H1 (cell line): ENCODE measurements at regions not wholly inside any gene's neighbourhood (a gene's known extent, or its start where the extent isn't known, plus 50 kb on each side); places are given as distances from the start of the nearest gene placed in this dataset.

ENCODE experiments used
- CTCF ChIA-PET: fragments of 300-600 bp; sonication (Branson Sonifier 250); formaldehyde crosslinking; loops from one replicate; lab custom pipeline; 2021; ENCODE audit not compliant: partially characterized antibody; lab: Charles Lee
- POLR2A ChIA-PET: fragments of 300-600 bp; sonication (Branson Sonifier 250); formaldehyde crosslinking; loops from one replicate; lab custom pipeline; 2021; ENCODE audit warnings: inconsistent platforms; ENCODE audit not compliant: partially characterized antibody; lab: Charles Lee
- DNase-seq, 2 experiments: peaks; one replicate each; pipeline versions ENCODE4 v3.0.0 to v3.0.0-alpha.2; 2010 to 2022; ENCODE audit warnings: low spot score in 2 of 2, low read depth in 1 of 2, mixed read lengths in 1 of 2
- FAIRE-seq: peaks from 2 replicates; lab custom pipeline; 2011; peaks lifted over from hg19 to GRCh38; lab: Jason Lieb, UNC
- H2AFZ ChIP-seq: 2 replicates; pipeline ENCODE4 v1.8.1; 2012; ENCODE audit warnings: low read length, inconsistent platforms
- H2AK5ac ChIP-seq: 2 replicates; pipeline ENCODE4 v1.6.1; 2013; ENCODE audit warnings: low read depth, low read length
- H2BK120ac ChIP-seq: replicated peaks from 2 replicates; pipeline ENCODE3; 2013; ENCODE audit warnings: low read depth, low read length, inconsistent platforms
- H2BK12ac ChIP-seq: 2 replicates; pipeline ENCODE4 v1.6.1; 2013; ENCODE audit warnings: low read depth, low read length
- H2BK15ac ChIP-seq: 2 replicates; pipeline ENCODE4 v1.6.1; 2013; ENCODE audit warnings: low read length
- H2BK20ac ChIP-seq: 2 replicates; pipeline ENCODE4 v1.6.1; 2013; ENCODE audit warnings: low read length
- H2BK5ac ChIP-seq: 2 replicates; pipeline ENCODE4 v1.6.1; 2013; ENCODE audit warnings: low read depth, low read length
- H3K14ac ChIP-seq: 2 replicates; pipeline ENCODE4 v1.6.1; 2013; ENCODE audit warnings: inconsistent platforms; ENCODE audit not compliant: insufficient read length
- H3K18ac ChIP-seq: 2 replicates; pipeline ENCODE4 v1.6.1; 2013; ENCODE audit warnings: low read length; ENCODE audit errors: extremely low read depth
- H3K23ac ChIP-seq: 2 replicates; pipeline ENCODE4 v1.6.1; 2013; ENCODE audit warnings: inconsistent platforms; ENCODE audit not compliant: insufficient read length
- H3K23me2 ChIP-seq: 2 replicates; pipeline ENCODE4 v1.6.1; 2013; ENCODE audit warnings: low read depth, low read length
- H3K27ac ChIP-seq: 2 replicates; pipeline ENCODE4 v1.6.1; 2011; ENCODE audit warnings: low read depth, low read length, inconsistent platforms
- H3K27me3 ChIP-seq, 4 experiments: replicated peaks in 1 of 4; 1 replicate in 1 of 4; 2 replicates in 3 of 4; pipeline versions ENCODE4 v1.6.1 to v1.8.1; 2011 to 2013; ENCODE audit warnings: low read length in 3 of 4, mild to moderate bottlenecking in 3 of 4, inconsistent platforms in 2 of 4, mixed read lengths in 2 of 4, moderate library complexity in 1 of 4; ENCODE audit not compliant: control insufficient read depth in 3 of 4, insufficient read depth in 3 of 4; ENCODE audit errors: extremely low read depth in 1 of 4
- H3K36me3 ChIP-seq, 4 experiments: 2 replicates each; pipeline versions ENCODE4 v1.6.1 to v1.8.1; 2011 to 2013; ENCODE audit warnings: mild to moderate bottlenecking in 4 of 4, low read length in 3 of 4, moderate library complexity in 2 of 4, control low read depth in 1 of 4, inconsistent platforms in 1 of 4; ENCODE audit not compliant: insufficient read depth in 4 of 4, control insufficient read depth in 2 of 4
- H3K4ac ChIP-seq: replicated peaks from 2 replicates; pipeline ENCODE3; 2013; ENCODE audit warnings: low read length, low read depth, mixed read lengths, inconsistent platforms; ENCODE audit not compliant: insufficient read length
- H3K4me1 ChIP-seq, 4 experiments: replicated peaks in 1 of 4; 1 replicate in 1 of 4; 2 replicates in 3 of 4; pipeline versions ENCODE4 v1.6.1 to v1.8.1; 2011 to 2013; ENCODE audit warnings: low read length in 3 of 4, inconsistent platforms in 2 of 4, mixed read lengths in 1 of 4; ENCODE audit not compliant: insufficient read depth in 4 of 4, control insufficient read depth in 3 of 4
- H3K4me2 ChIP-seq, 2 experiments: 2 replicates each; pipeline versions ENCODE4 v1.6.1 to v1.8.1; 2011 to 2013; ENCODE audit warnings: low read depth in 2 of 2, low read length in 2 of 2, control low read depth in 1 of 2, inconsistent platforms in 1 of 2, mild to moderate bottlenecking in 1 of 2; ENCODE audit not compliant: insufficient read depth in 1 of 2
- H3K4me3 ChIP-seq, 4 experiments: fragments of 200-600, 300-600 bp in 1 of 4; sonication (generic), shearing (Covaris generic), sonication (Bioruptor Twin) in 1 of 4; 2 replicates each; pipeline versions ENCODE4 v1.5.1 to v1.8.1; 2011 to 2016; ENCODE audit warnings: low read length in 4 of 4, low read depth in 3 of 4, control low read depth in 2 of 4, inconsistent platforms in 2 of 4, mild to moderate bottlenecking in 2 of 4, mixed read lengths in 1 of 4, moderate library complexity in 1 of 4; ENCODE audit not compliant: insufficient read depth in 2 of 4; ENCODE audit errors: extremely low read depth in 1 of 4
- H3K56ac ChIP-seq: replicated peaks from 2 replicates; pipeline ENCODE3; 2013; ENCODE audit warnings: low read depth, mild to moderate bottlenecking, mixed read lengths, low read length, inconsistent platforms; ENCODE audit not compliant: insufficient read length
- H3K79me1 ChIP-seq: 2 replicates; pipeline ENCODE4 v1.6.1; 2013; ENCODE audit warnings: low read depth, low read length, control low read depth
- H3K79me2 ChIP-seq, 2 experiments: 2 replicates each; pipeline versions ENCODE4 v1.6.1 to v1.8.1; 2012 to 2013; ENCODE audit warnings: low read length in 2 of 2, mild to moderate bottlenecking in 2 of 2, inconsistent platforms in 1 of 2; ENCODE audit not compliant: insufficient read depth in 2 of 2, control insufficient read depth in 1 of 2
- H3K9ac ChIP-seq, 4 experiments: replicated peaks in 1 of 4; 1 replicate in 1 of 4; 2 replicates in 3 of 4; pipeline versions ENCODE4 v1.6.1 to v1.8.1; 2011 to 2013; ENCODE audit warnings: low read depth in 3 of 4, low read length in 3 of 4, control low read depth in 2 of 4, mild to moderate bottlenecking in 2 of 4, moderate library complexity in 2 of 4, inconsistent platforms in 1 of 4; ENCODE audit errors: extremely low read depth in 1 of 4
- H3K9me3 ChIP-seq, 2 experiments: 2 replicates each; pipeline versions ENCODE4 v1.6.1 to v1.8.1; 2012 to 2013; ENCODE audit warnings: mild to moderate bottlenecking in 2 of 2, moderate library complexity in 2 of 2, control low read depth in 1 of 2, inconsistent platforms in 1 of 2, low read depth in 1 of 2, low read length in 1 of 2, mixed read lengths in 1 of 2; ENCODE audit not compliant: insufficient read depth in 2 of 2
- H4K20me1 ChIP-seq, 2 experiments: replicated peaks in 1 of 2; 2 replicates each; pipeline versions ENCODE3 to v1.8.1; 2011 to 2013; ENCODE audit warnings: inconsistent platforms in 2 of 2, low read length in 2 of 2, mild to moderate bottlenecking in 1 of 2; ENCODE audit not compliant: insufficient read depth in 2 of 2, control insufficient read depth in 1 of 2
- H4K5ac ChIP-seq: 2 replicates; pipeline ENCODE4 v1.6.1; 2013; ENCODE audit warnings: low read length, low read depth, mixed read lengths, inconsistent platforms; ENCODE audit not compliant: insufficient read length
- H4K8ac ChIP-seq: 2 replicates; pipeline ENCODE4 v1.8.0; 2013; ENCODE audit warnings: mild to moderate bottlenecking, moderate library complexity, low read length, inconsistent platforms; ENCODE audit not compliant: insufficient read depth; ENCODE audit errors: extremely low read depth
- H4K91ac ChIP-seq: replicated peaks from 2 replicates; pipeline ENCODE3; 2013; ENCODE audit warnings: low read length, mixed read lengths, inconsistent platforms; ENCODE audit not compliant: insufficient read length
- ATF3 ChIP-seq: IDR thresholded peaks from 2 replicates; pipeline ENCODE4 v1.6.1; 2011; ENCODE audit warnings: low read depth, mild to moderate bottlenecking, low read length; ENCODE audit not compliant: insufficient read depth
- CHD2 ChIP-seq: IDR thresholded peaks from 2 replicates; pipeline ENCODE4 v1.6.1; 2012; ENCODE audit warnings: low read length, improper control_type of control experiment
- CREB1 ChIP-seq: IDR thresholded peaks from 2 replicates; pipeline ENCODE4 v1.6.1; 2012; ENCODE audit warnings: inconsistent platforms
- GABPA ChIP-seq: IDR thresholded peaks from 2 replicates; pipeline ENCODE4 v1.6.1; 2011; ENCODE audit warnings: mild to moderate bottlenecking, low read length, moderate library complexity, borderline replicate concordance; ENCODE audit not compliant: insufficient read depth
- GTF2F1 ChIP-seq: IDR thresholded peaks from 2 replicates; pipeline ENCODE4 v1.6.1; 2012; ENCODE audit warnings: low read depth, low read length, improper control_type of control experiment, borderline replicate concordance
- HDAC2 ChIP-seq, 2 experiments: fragments of 300-600 bp in 1 of 2; sonication (generic) in 1 of 2; IDR thresholded peaks; 2 replicates each; pipeline ENCODE4 v1.6.1; 2011 to 2012; ENCODE audit warnings: low read depth in 2 of 2, low read length in 2 of 2, mild to moderate bottlenecking in 2 of 2, moderate library complexity in 2 of 2, borderline replicate concordance in 1 of 2, inconsistent platforms in 1 of 2
- HDAC6 ChIP-seq: IDR thresholded peaks from one replicate; pipeline ENCODE4 v1.7.1; 2012; ENCODE audit warnings: low read depth, mild to moderate bottlenecking, inconsistent platforms, low read length, moderate library complexity
- JUND ChIP-seq: IDR thresholded peaks from 2 replicates; pipeline ENCODE4 v1.6.1; 2011; ENCODE audit warnings: mild to moderate bottlenecking, improper control_type of control experiment, low read length
- MAFK ChIP-seq: IDR thresholded peaks from 2 replicates; pipeline ENCODE4 v1.6.1; 2012; ENCODE audit warnings: low read depth, mild to moderate bottlenecking, improper control_type of control experiment, low read length
- PHF8 ChIP-seq: fragments of 200-600 bp; sonication (generic); conservative IDR thresholded peaks from 2 replicates; pipeline ENCODE4 v1.7.1; 2012; ENCODE audit warnings: low read depth, mild to moderate bottlenecking, inconsistent platforms, low read length, moderate library complexity
- POLR2AphosphoS5 ChIP-seq: IDR thresholded peaks from 2 replicates; pipeline ENCODE4 v1.6.1; 2011; ENCODE audit warnings: low read depth, low read length
- POU5F1 ChIP-seq: IDR thresholded peaks from 2 replicates; pipeline ENCODE4 v1.6.1; 2011; ENCODE audit warnings: low read depth, mild to moderate bottlenecking, low read length, moderate library complexity
- SP4 ChIP-seq: IDR thresholded peaks from 2 replicates; pipeline ENCODE4 v1.6.1; 2012; ENCODE audit warnings: low read length, inconsistent platforms
- TAF7 ChIP-seq: optimal IDR thresholded peaks from 2 replicates; pipeline ENCODE3; 2011; ENCODE audit warnings: low read depth, mild to moderate bottlenecking, inconsistent platforms, low read length, moderate library complexity, borderline replicate concordance
- ZNF274 ChIP-seq: IDR thresholded peaks from 2 replicates; pipeline ENCODE4 v1.7.0; 2012; ENCODE audit warnings: low read length, borderline replicate concordance; ENCODE audit errors: extremely low read depth
- WGBS, 2 experiments: shearing (Covaris generic) in 1 of 2; methylation state at CpG; one replicate each; pipeline versions ENCODE4 v1.1.6 to v1.1.7; 2013 to 2015; ENCODE audit warnings: low lambda C conversion rate in 2 of 2, mixed read lengths in 2 of 2, inconsistent platforms in 1 of 2, low coverage in 1 of 2, missing lambda C conversion rate in 1 of 2; ENCODE audit not compliant: insufficient replicate concordance in 2 of 2, insufficient coverage in 1 of 2, insufficient read length in 1 of 2; ENCODE audit errors: extremely low coverage in 1 of 2, missing lambda C conversion rate in 1 of 2; 5-methylcytosine and 5-hydroxymethylcytosine counted together

DNA sequence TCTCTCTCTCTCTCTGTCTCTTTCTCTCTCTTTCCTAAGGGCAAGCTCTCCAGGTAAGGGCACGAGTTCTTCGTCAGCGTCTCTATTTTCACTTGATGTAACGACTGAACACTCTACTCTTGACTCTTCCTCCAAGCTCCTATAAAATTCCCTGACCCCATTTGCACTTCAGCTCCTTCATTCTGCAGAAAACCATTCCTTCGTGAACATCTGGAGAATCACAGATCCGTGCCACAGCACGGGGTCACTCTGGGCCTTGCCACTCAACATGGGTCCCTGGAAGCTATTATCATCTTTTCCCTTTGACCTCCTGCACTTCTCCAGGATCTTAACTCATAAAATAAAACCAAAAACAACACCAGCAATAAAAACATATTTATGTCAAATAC lies 112.0 kb upstream of the LNX1 start:
- H3K23me2 ChIP-seq = no peaks in the 10 kb centered on the region
- H2BK120ac ChIP-seq = no peak overlapping the region
- no peak overlapping the region for H3K9ac ChIP-seq
- no peak overlapping the region for H4K5ac ChIP-seq
- ChIA-PET CTCF (interaction anchor here (0.8 to 2.0 kb wide), 11 partner anchors 8 to 531 kb away, joined by 3 to 8 read pairs (median 4); no protein-coding TSS in a partner anchor), POLR2A (interaction anchor here (1.1 kb wide), 1 partner anchor 9 kb away, joined by 3 read pairs; no protein-coding TSS in a partner anchor)
- H2AFZ ChIP-seq = peak overlapping the region; percentile 99
- no peak overlapping the region for H3K14ac ChIP-seq
- H3K4me2 ChIP-seq = no peak overlapping the region
- peaks cover 0 to 10% (median 3%) of the 10 kb centered on the region in 4 experiments; a peak in 5 of 7 replicates for H3K4me1 ChIP-seq
- H3K18ac ChIP-seq = no peak overlapping the region
- no peaks in the 10 kb centered on the region for H3K79me1 ChIP-seq
- H3K36me3 ChIP-seq = no peaks in the 10 kb centered on the region
- no peak for DNase-seq
- H2BK12ac ChIP-seq = peak overlapping the region; percentile 84; the same call in 1 of the 2 replicates
- no peaks in the 10 kb centered on the region for H3K9me3 ChIP-seq
- H3K4me3 ChIP-seq = no peak overlapping the region
- no peak overlapping the region for H3K4ac ChIP-seq
- no peak overlapping the region for H2BK15ac ChIP-seq
- H4K8ac ChIP-seq = peak overlapping the region; percentile 19; the same call in 1 of the 2 replicates
- no peak overlapping the region for H3K23ac ChIP-seq
- H4K20me1 ChIP-seq = no peaks in the 10 kb centered on the region
- WGBS, 2 experiments = 94% methylated on average over 7 of the region's 7 CpGs; no CpG with 5 or more reads in 1 of the 2 experiments
- H3K56ac ChIP-seq = no peak overlapping the region
- no peak for FAIRE-seq
- no peaks in the 10 kb centered on the region for H3K79me2 ChIP-seq
- H2BK20ac ChIP-seq = 0 out of 2 replicates have a peak overlapping the region, but pooled peaks have one; percentile 67
- no peaks in the 10 kb centered on the region for H3K27me3 ChIP-seq
- H4K91ac ChIP-seq = no peak overlapping the region
- H2BK5ac ChIP-seq = no peak overlapping the region
- no peak overlapping the region for H3K27ac ChIP-seq
- H2AK5ac ChIP-seq = no peak overlapping the region
- TF ChIP-seq CREB1 (no peak), HDAC6 (no peak), POLR2AphosphoS5 (no peak), CHD2 (no peak), JUND (no peak), TAF7 (no peak), SP4 (no peak), ZNF274 (no peak), ATF3 (no peak), PHF8 (no peak), POU5F1 (no peak), GTF2F1 (no peak), HDAC2 (IDR thresholded peaks at IDR 0.05; ENCODE audit: borderline replicate concordance in 1 of 2, low read depth in 2 of 2, low read length in 2 of 2) (no peak), GABPA (no peak), MAFK (no peak)
